ENCODE measurements at regions not wholly inside any gene's neighbourhood (a gene's known extent, or its start where the extent isn't known, plus 50 kb on each side); places are given as distances from the start of the nearest gene placed in this dataset.

- intact Hi-C loops (cut with DNase I; ENCODE audit: low total_unique reads): no loop called here
- WGBS, 2 donors: 3 to 7% methylated on average over 12 to 13 of the region's 13 CpGs
- TF ChIP-seq CTCF (IDR thresholded peaks at IDR 0.05): no peak
- no peak for TF ChIP-seq POLR2A (IDR thresholded peaks at IDR 0.05)
- no peak for DNase-seq (ENCODE audit: low spot score in 2 of 2)
- no peak overlapping the region for H3K4me3 ChIP-seq (ENCODE audit: low read depth, poor library complexity, severe bottlenecking)
These were observed 249.3 kb upstream of the PRKX start for GRCh38 chrX:3962511-3963311.

- no peak for DNase-seq (ENCODE audit: low spot score in 2 of 2)
- H3K4me3 ChIP-seq (ENCODE audit: low read depth, poor library complexity, severe bottlenecking): no peak overlapping the region
- intact Hi-C loops (cut with DNase I; ENCODE audit: low total_unique reads): no loop called here
- TF ChIP-seq POLR2A (IDR thresholded peaks at IDR 0.05) (no peak), CTCF (IDR thresholded peaks at IDR 0.05) (no peak)
These were observed 247.5 kb upstream of the PRKX start for GRCh38 chrX:3960952-3961351.

GRCh38 chrX:3951859-3952258, 238.4 kb upstream of the PRKX start:
- DNase-seq (ENCODE audit: low spot score in 2 of 2): no peak
- TF ChIP-seq CTCF (IDR thresholded peaks at IDR 0.05) (no peak), POLR2A (IDR thresholded peaks at IDR 0.05) (no peak)
- intact Hi-C loops (cut with DNase I; ENCODE audit: low total_unique reads): no loop called here
- no peak overlapping the region for H3K4me3 ChIP-seq (ENCODE audit: low read depth, poor library complexity, severe bottlenecking)
- WGBS, 2 donors: 76 to 87% methylated on average over 2 of the region's 2 CpGs

- intact Hi-C loops (cut with DNase I; ENCODE audit: low total_unique reads): no loop called here
- TF ChIP-seq POLR2A (IDR thresholded peaks at IDR 0.05) (no peak), CTCF (IDR thresholded peaks at IDR 0.05) (no peak)
- 50 to 67% methylated on average over 3 of the region's 3 CpGs for WGBS, 2 donors
These were observed 236.9 kb upstream of the PRKX start for GRCh38 chrX:3950373-3950772.

GRCh38 chrX:3943965-3944364, 230.5 kb upstream of the PRKX start:
- no peak overlapping the region for H3K4me3 ChIP-seq (ENCODE audit: low read depth, poor library complexity, severe bottlenecking)
- WGBS, 2 donors: 47 to 50% methylated on average over 3 of the region's 3 CpGs
- no peak for TF ChIP-seq CTCF (IDR thresholded peaks at IDR 0.05)
- TF ChIP-seq POLR2A (IDR thresholded peaks at IDR 0.05): no peak
- DNase-seq (ENCODE audit: low spot score in 2 of 2): no peak
- intact Hi-C loops (cut with DNase I; ENCODE audit: low total_unique reads): no loop called here

More at GRCh38 chrX:3950373-3950772, 236.9 kb upstream of the PRKX start:
- no peak overlapping the region for H3K4me3 ChIP-seq (ENCODE audit: low read depth, poor library complexity, severe bottlenecking)
- no peak for DNase-seq (ENCODE audit: low spot score in 2 of 2)

All from lower leg skin (tissue), 4 donors.